Peyer's patch (tissue), 4 donors: ENCODE measurements at regions not wholly inside any gene's neighbourhood (a gene's known extent, or its start where the extent isn't known, plus 50 kb on each side); places are given as distances from the start of the nearest gene placed in this dataset.
"Not testable (repeated sequence)": the region's sequence is repeated elsewhere in the genome, so short reads cannot be mapped to it uniquely, and the experiment has no call there.

ENCODE experiments used
- POLR2A ChIP-seq, 2 donors: fragments of 450-650 bp; IDR thresholded peaks; one replicate each; pipeline ENCODE4 v1.5.1; 2017; ENCODE audit warnings: antibody characterized with exemption in 2 of 2, mild to moderate bottlenecking in 2 of 2, moderate library complexity in 2 of 2
- TF ChIP-seq, protein P1 (sequence below), 6 experiments: fragments of 450-650 bp in 4 of 6; fragments of 200-600 bp in 2 of 6; sonication (generic) in 1 of 6; IDR thresholded peaks; one replicate each; pipeline ENCODE4 v1.5.1; 2017 to 2019; ENCODE audit warnings: antibody characterized with exemption in 6 of 6, mild to moderate bottlenecking in 3 of 6, moderate library complexity in 1 of 6

DNA sequence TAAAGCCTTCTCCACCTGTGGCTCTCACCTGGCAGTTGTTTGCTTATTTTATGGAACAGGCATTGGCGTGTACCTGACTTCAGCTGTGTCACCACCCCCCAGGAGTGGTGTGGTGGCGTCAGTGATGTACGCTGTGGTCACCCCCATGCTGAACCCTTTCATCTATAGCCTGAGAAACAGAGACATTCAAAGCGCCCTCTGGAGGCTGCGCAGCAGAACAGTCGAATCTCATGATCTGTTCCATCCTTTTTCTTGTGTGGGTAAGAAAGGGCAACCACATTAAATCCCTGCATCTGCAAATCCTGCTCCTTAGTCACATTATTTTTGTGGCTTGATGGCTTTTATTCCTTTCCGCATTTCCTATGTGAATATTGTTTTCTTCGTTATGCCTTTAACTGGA, 672.8 kb upstream of the PCDH9 start:
- TF ChIP-seq, protein P1, sequence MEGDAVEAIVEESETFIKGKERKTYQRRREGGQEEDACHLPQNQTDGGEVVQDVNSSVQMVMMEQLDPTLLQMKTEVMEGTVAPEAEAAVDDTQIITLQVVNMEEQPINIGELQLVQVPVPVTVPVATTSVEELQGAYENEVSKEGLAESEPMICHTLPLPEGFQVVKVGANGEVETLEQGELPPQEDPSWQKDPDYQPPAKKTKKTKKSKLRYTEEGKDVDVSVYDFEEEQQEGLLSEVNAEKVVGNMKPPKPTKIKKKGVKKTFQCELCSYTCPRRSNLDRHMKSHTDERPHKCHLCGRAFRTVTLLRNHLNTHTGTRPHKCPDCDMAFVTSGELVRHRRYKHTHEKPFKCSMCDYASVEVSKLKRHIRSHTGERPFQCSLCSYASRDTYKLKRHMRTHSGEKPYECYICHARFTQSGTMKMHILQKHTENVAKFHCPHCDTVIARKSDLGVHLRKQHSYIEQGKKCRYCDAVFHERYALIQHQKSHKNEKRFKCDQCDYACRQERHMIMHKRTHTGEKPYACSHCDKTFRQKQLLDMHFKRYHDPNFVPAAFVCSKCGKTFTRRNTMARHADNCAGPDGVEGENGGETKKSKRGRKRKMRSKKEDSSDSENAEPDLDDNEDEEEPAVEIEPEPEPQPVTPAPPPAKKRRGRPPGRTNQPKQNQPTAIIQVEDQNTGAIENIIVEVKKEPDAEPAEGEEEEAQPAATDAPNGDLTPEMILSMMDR (IDR thresholded peaks at IDR 0.05): not testable (repeated sequence)
- not testable (repeated sequence) for TF ChIP-seq POLR2A (IDR thresholded peaks at IDR 0.05)
